ENCODE measurements at regions not wholly inside any gene's neighbourhood (a gene's known extent, or its start where the extent isn't known, plus 50 kb on each side); places are given as distances from the start of the nearest gene placed in this dataset.

GRCh38 chr7:156158213-156158612 lies 345.9 kb upstream of the SHH start:
- no peaks in the 10 kb centered on the region for H3K27me3 ChIP-seq (ENCODE audit: insufficient read depth)
- no peak for DNase-seq (ENCODE audit: low spot score)
- H3K36me3 ChIP-seq (ENCODE audit: insufficient read depth) = no peaks in the 10 kb centered on the region
- no peak for ATAC-seq
- Mint-ChIP-seq H3K4me1 (peaks cover 7% of the 10 kb centered on the region; the same call in 2 of the 3 replicates), H3K9me3 (peaks cover 9% of the 10 kb centered on the region), H3K4me3 (no peak overlapping the region), H3K27me3 (ENCODE audit: insufficient read depth, low read depth, poor library complexity) (peaks cover 9% of the 10 kb centered on the region), H3K27ac (no peak overlapping the region), H3K36me3 (ENCODE audit: low read depth) (no peaks in the 10 kb centered on the region)
- H4K20me1 ChIP-seq (replicated peaks; ENCODE audit: insufficient read depth) = no peaks in the 10 kb centered on the region
- no peak overlapping the region for H3K4me2 ChIP-seq
- H3F3A ChIP-seq (replicated peaks; ENCODE audit: low read depth) = no peaks in the 10 kb centered on the region
- H2AFZ ChIP-seq = no peak overlapping the region
- H3K27ac ChIP-seq (ENCODE audit: low read depth) = no peak overlapping the region
- H3K79me2 ChIP-seq (replicated peaks; ENCODE audit: insufficient read depth) = no peaks in the 10 kb centered on the region
- no peak for TF ChIP-seq CREB1 (CRISPR knock-in tag; IDR thresholded peaks at IDR 0.05; ENCODE audit: low read depth)
- TF ChIP-seq REST (IDR thresholded peaks at IDR 0.05; ENCODE audit: unreplicated experiment) = no peak
- TF ChIP-seq POLR2AphosphoS5 (IDR thresholded peaks at IDR 0.05; ENCODE audit: low read depth) = no peak
- TF ChIP-seq CTCF (conservative IDR thresholded peaks at IDR 0.05; ENCODE audit: low read depth in 2 of 2) = no peak
- TF ChIP-seq EZH2phosphoT487 (IDR thresholded peaks at IDR 0.05; ENCODE audit: unreplicated experiment) = no peak
- no peak for TF ChIP-seq JUNB (IDR thresholded peaks at IDR 0.05; ENCODE audit: unreplicated experiment)
- TF ChIP-seq STAT1 (IDR thresholded peaks at IDR 0.05; ENCODE audit: unreplicated experiment) = no peak
- TF ChIP-seq ZNF462 (CRISPR knock-in tag; IDR thresholded peaks at IDR 0.05) = no peak
- no peak for TF ChIP-seq ZNF331 (CRISPR knock-in tag; IDR thresholded peaks at IDR 0.05; ENCODE audit: low read depth)
- no peak for TF ChIP-seq ETS1 (IDR thresholded peaks at IDR 0.05)
- no peak overlapping the region for H3K4me3 ChIP-seq
- H3K4me1 ChIP-seq (ENCODE audit: insufficient read depth) = no peaks in the 10 kb centered on the region
- no peaks in the 10 kb centered on the region for H3K9me2 ChIP-seq (ENCODE audit: insufficient read depth)

All from GM23338 (cell line).